Stimulated activated naive CD8-positive, alpha-beta T cell treated with anti-CD3 and anti-CD28 coated beads, Interleukin-15, amount 100 ng/mL, for 72 hours (primary cell): ENCODE measurements at regions not wholly inside any gene's neighbourhood (a gene's known extent, or its start where the extent isn't known, plus 50 kb on each side); places are given as distances from the start of the nearest gene placed in this dataset.

Experiments
- ATAC-seq: fragments of 150-1000 bp; cut with Tn5 transposase; 2 replicates; pipeline ENCODE4 v1.10.0; 2021; ENCODE audit warnings: mild to moderate bottlenecking, moderate library complexity
- DNase-seq, 2 donors: peaks; one replicate each; pipeline ENCODE4 v3.0.0; 2021 to 2022
- H3K27ac Mint-ChIP-seq, 2 donors: one replicate each; pipeline ENCODE4 v1.8.0; 2022; ENCODE audit warnings: mild to moderate bottlenecking in 2 of 2, mixed read lengths in 2 of 2, moderate library complexity in 2 of 2
- H3K27me3 Mint-ChIP-seq: one replicate; pipeline ENCODE4 v1.8.0; 2022; ENCODE audit warnings: mixed read lengths
- H3K4me1 Mint-ChIP-seq: one replicate; pipeline ENCODE4 v1.8.0; 2022; ENCODE audit warnings: mild to moderate bottlenecking, mixed read lengths
- H3K4me3 Mint-ChIP-seq, 2 donors: one replicate each; pipeline ENCODE4 v1.8.0; 2022; ENCODE audit warnings: mild to moderate bottlenecking in 2 of 2, mixed read lengths in 2 of 2, moderate library complexity in 1 of 2
- H3K9me3 Mint-ChIP-seq, 2 donors: one replicate each; pipeline ENCODE4 v1.8.0; 2022; ENCODE audit warnings: mixed read lengths in 2 of 2

GRCh38 chr3:33989229-33989628, 190.8 kb downstream of the PDCD6IP start:
- Mint-ChIP-seq H3K27me3 (no peaks in the 10 kb centered on the region), H3K9me3 (peaks cover 7 to 11% of the 10 kb centered on the region in 2 donors), H3K4me1 (peaks cover 12% of the 10 kb centered on the region), H3K27ac (no peak overlapping the region), H3K4me3 (no peak overlapping the region)
- ATAC-seq, result no peak
- no peak for DNase-seq

DNA sequence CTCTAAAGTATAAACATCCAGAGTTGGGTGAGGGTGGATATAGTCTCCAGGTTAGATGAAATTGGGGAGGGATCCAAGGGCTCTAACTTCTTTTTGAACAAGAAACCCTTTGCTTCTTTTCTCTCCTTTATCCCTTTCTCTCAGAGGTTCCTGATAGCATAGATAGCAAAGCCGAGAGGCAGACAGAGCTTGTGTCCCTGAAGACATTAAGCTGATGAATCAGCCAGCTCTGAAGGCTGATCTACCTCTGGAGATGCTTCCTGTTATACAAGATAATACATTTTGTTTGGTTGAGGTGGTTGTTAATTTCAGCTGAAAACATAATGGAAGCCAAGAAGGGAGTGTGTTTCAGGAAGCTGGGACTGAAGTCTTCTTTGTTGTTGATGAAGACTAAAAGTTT, 193.2 kb downstream of the PDCD6IP start:
- no peaks in the 10 kb centered on the region for H3K27me3 Mint-ChIP-seq
- no peak for ATAC-seq

GRCh38 chr3:33993631-33994030, 195.2 kb downstream of the PDCD6IP start:
- Mint-ChIP-seq H3K27me3 (no peaks in the 10 kb centered on the region), H3K4me1 (no peaks in the 10 kb centered on the region), H3K4me3 (no peak overlapping the region), H3K9me3 (peaks cover 17 to 19% of the 10 kb centered on the region in 2 donors), H3K27ac (no peak overlapping the region)
- DNase-seq, result no peak
- no peak for ATAC-seq

More for the DNA sequence above, 193.2 kb downstream of the PDCD6IP start:
- Mint-ChIP-seq H3K9me3 (peaks cover 17 to 28% of the 10 kb centered on the region in 2 donors), H3K4me1 (peaks cover 4% of the 10 kb centered on the region), H3K4me3 (no peak overlapping the region), H3K27ac (no peak overlapping the region)
- no peak for DNase-seq

- Mint-ChIP-seq H3K9me3 (peaks cover 17 to 18% of the 10 kb centered on the region in 2 donors), H3K27ac (no peak overlapping the region), H3K4me1 (no peaks in the 10 kb centered on the region), H3K4me3 (no peak overlapping the region), H3K27me3 (no peaks in the 10 kb centered on the region)
- ATAC-seq, result no peak
- no peak for DNase-seq
Observed at GRCh38 chr3:33994568-33994967, 196.1 kb downstream of the PDCD6IP start.

DNA sequence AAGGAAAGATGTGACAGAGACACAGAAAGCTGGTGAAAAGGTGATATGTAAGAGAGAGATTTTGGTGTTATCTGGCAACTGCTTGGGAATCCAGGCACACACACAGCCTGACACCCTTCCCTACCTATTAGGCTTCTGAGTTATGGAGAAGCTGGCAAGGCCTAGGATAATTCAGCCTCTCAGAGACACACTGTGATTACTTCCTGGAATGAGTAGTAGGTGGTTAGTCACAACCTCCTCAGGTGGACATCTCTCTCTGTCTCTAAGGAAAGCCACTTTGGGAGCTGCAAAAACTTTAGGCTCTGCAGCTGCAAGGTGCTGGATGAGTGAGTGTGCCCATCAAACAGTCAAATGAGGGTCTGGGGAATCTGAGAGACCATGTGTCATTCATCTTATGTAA, 201.9 kb downstream of the PDCD6IP start:
- Mint-ChIP-seq H3K27me3 (peaks cover 11% of the 10 kb centered on the region), H3K27ac (no peak overlapping the region), H3K9me3 (peaks cover 6 to 12% of the 10 kb centered on the region in 2 donors), H3K4me3 (no peak overlapping the region), H3K4me1 (no peaks in the 10 kb centered on the region)
- ATAC-seq, result no peak
- DNase-seq, result no peak

- DNase-seq (no peak), ATAC-seq (no peak)
- H3K27me3 Mint-ChIP-seq, result peaks cover 11% of the 10 kb centered on the region
- no peak overlapping the region for H3K27ac Mint-ChIP-seq
- peaks cover 6 to 8% of the 10 kb centered on the region in 2 donors for H3K9me3 Mint-ChIP-seq
- H3K4me3 Mint-ChIP-seq, result no peak overlapping the region
- H3K4me1 Mint-ChIP-seq, result no peaks in the 10 kb centered on the region
Observed at GRCh38 chr3:34001022-34001421, 202.6 kb downstream of the PDCD6IP start.

DNA sequence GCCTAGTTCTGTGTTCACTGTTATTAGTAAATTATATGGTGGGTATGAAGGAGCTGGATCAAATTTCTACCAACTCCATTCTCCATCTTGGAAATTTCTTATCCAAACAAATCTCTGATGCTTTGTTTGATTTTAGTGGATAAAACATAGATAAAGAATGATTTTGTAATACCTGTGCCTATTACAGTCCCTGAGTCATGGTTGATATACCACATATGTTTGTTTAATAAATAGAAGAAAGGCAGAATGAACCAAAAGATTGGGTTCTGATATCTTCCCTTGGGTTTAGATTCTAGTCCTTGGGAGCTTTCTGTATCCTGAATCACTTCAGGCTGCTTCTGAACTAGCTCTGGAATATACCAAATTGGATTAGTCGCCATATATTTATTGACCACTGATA, 203.6 kb downstream of the PDCD6IP start:
- Mint-ChIP-seq H3K4me3 (no peak overlapping the region), H3K4me1 (no peaks in the 10 kb centered on the region), H3K27me3 (peaks cover 11% of the 10 kb centered on the region), H3K9me3 (no peaks in the 10 kb centered on the region), H3K27ac (no peak overlapping the region)
- DNase-seq (no peak), ATAC-seq (no peak)

- ATAC-seq (no peak), DNase-seq (no peak)
- Mint-ChIP-seq H3K9me3 (no peaks in the 10 kb centered on the region), H3K27me3 (peaks cover 11% of the 10 kb centered on the region), H3K27ac (peak overlapping the region in 1 of 2 donors; percentile 8), H3K4me1 (no peaks in the 10 kb centered on the region), H3K4me3 (no peak overlapping the region)
Observed at GRCh38 chr3:34002569-34003100, 204.2 kb downstream of the PDCD6IP start.

DNA sequence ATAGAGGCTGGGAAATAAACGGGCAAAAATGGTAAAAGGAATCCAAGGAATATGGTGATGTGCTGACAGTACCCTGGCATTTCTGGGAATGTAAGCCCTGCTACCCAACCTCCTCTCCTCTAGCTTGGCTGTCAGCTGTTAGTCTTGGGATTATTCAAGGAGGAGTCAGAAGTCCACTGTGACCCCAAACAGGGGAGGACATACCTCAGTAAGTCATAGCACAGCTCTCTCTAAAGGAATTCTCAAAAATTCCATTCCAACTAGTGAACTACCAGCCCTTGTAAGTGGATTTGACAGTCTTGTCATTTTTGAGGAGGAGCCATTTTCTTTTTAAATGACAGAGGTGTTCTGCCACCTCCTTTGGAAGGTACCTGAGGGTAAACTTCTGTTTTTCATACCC, 207.5 kb downstream of the PDCD6IP start:
- Mint-ChIP-seq H3K9me3 (no peaks in the 10 kb centered on the region), H3K27ac (no peak overlapping the region), H3K4me3 (no peak overlapping the region), H3K4me1 (no peaks in the 10 kb centered on the region), H3K27me3 (peaks cover 11% of the 10 kb centered on the region)
- DNase-seq (no peak), ATAC-seq (no peak)

GRCh38 chr3:34008191-34008590, 209.8 kb downstream of the PDCD6IP start:
- Mint-ChIP-seq H3K9me3 (no peaks in the 10 kb centered on the region), H3K4me3 (no peak overlapping the region), H3K4me1 (no peaks in the 10 kb centered on the region), H3K27ac (no peak overlapping the region), H3K27me3 (peaks cover 11% of the 10 kb centered on the region)
- ATAC-seq (no peak), DNase-seq (no peak)

- no peak overlapping the region for H3K27ac Mint-ChIP-seq
- H3K4me1 Mint-ChIP-seq, result no peaks in the 10 kb centered on the region
- no peaks in the 10 kb centered on the region for H3K9me3 Mint-ChIP-seq
- ATAC-seq, result no peak
- H3K4me3 Mint-ChIP-seq, result no peak overlapping the region
- DNase-seq, result no peak
- H3K27me3 Mint-ChIP-seq, result peaks cover 6% of the 10 kb centered on the region
Observed at GRCh38 chr3:34008836-34009809, 210.7 kb downstream of the PDCD6IP start.

DNA sequence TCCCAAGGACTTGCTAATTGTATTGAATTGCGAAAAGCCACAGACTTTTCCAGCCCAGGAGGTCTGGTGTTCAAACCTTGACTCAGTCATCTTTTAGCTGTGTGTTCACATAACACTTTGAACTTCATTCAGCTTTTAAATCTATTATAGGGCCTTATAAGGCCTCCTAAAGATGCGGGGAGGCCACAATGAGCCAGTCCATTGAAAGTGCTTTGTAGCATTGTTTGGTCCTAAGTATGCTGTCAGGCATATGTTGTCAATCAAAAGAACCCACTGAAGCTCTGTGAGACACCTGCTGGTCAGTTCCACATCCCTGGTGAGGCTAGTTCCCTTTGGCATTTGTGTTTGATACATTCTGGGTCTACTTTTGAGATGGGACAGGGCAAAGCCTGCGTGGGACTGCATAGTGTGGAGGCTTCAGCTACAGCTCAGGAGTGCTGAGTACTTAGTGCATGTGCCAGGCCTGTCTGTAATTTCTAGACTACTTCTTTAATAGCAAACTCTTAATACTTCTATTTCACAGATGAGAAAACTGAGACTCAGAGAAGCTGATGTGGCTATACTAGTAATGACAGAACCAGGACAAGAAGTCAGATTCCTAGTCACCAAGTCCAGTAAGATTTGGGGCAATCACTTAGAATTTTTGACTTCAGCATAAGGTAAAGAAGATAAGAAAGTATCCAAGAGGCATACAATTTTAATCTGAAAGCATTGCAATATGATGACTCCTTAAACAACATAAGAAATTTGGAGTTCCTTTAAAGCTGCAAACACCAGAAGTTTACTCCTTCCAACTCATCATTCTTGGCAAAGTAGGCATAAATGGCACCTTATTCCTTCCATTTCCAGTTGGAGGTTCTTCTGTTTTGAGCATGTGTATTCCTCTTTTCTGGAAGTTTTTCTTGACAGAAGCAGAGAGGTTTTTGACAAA, 213.0 kb downstream of the PDCD6IP start:
- Mint-ChIP-seq H3K27ac (no peak overlapping the region), H3K4me3 (no peak overlapping the region), H3K27me3 (no peaks in the 10 kb centered on the region), H3K4me1 (no peaks in the 10 kb centered on the region), H3K9me3 (no peaks in the 10 kb centered on the region)
- DNase-seq (no peak), ATAC-seq (no peak)

- no peak overlapping the region for H3K4me3 Mint-ChIP-seq
Observed at GRCh38 chr3:34012102-34012461, 213.7 kb downstream of the PDCD6IP start.

GRCh38 chr3:34013818-34014570, 215.6 kb downstream of the PDCD6IP start:
- DNase-seq (no peak), ATAC-seq (no peak)
- peaks cover 18% of the 10 kb centered on the region for H3K4me1 Mint-ChIP-seq
- no peak overlapping the region for H3K4me3 Mint-ChIP-seq
- no peaks in the 10 kb centered on the region for H3K27me3 Mint-ChIP-seq
- no peaks in the 10 kb centered on the region for H3K9me3 Mint-ChIP-seq
- H3K27ac Mint-ChIP-seq, result no peak overlapping the region

More at GRCh38 chr3:34012102-34012461, 213.7 kb downstream of the PDCD6IP start:
- no peaks in the 10 kb centered on the region for H3K27me3 Mint-ChIP-seq
- no peak overlapping the region for H3K27ac Mint-ChIP-seq
- no peaks in the 10 kb centered on the region for H3K9me3 Mint-ChIP-seq
- H3K4me1 Mint-ChIP-seq, result peaks cover 5% of the 10 kb centered on the region
- ATAC-seq, result no peak
- no peak for DNase-seq
